Gastrocnemius medialis (tissue), 4 donors: ENCODE measurements at regions not wholly inside any gene's neighbourhood (a gene's known extent, or its start where the extent isn't known, plus 50 kb on each side); places are given as distances from the start of the nearest gene placed in this dataset.

Experiments used
- ATAC-seq, 2 donors: fragments of 150-250 bp; one replicate each; pipeline ENCODE4 v1.9.1; 2016
- DNase-seq, 2 donors: peaks; one replicate each; pipeline ENCODE4 v3.0.0-alpha.2; 2019
- H3K27ac ChIP-seq, 4 donors: fragments of 200-600 bp; sonication (generic); 1 replicate in 1 of 4; 2 replicates in 3 of 4; pipeline ENCODE4 v1.5.1; 2016 to 2018; ENCODE audit warnings: mild to moderate bottlenecking in 2 of 4, moderate library complexity in 1 of 4
- H3K27me3 ChIP-seq, 3 donors: fragments of 200-600 bp; sonication (generic) in 2 of 3; 1 replicate in 1 of 3; 2 replicates in 2 of 3; pipeline versions ENCODE4 v1.5.1 to v1.6.0; 2016 to 2019; ENCODE audit warnings: mild to moderate bottlenecking in 1 of 3, moderate library complexity in 1 of 3
- H3K36me3 ChIP-seq, 2 donors: fragments of 200-600 bp; sonication (generic) in 1 of 2; one replicate each; pipeline ENCODE4 v1.5.1; 2017 to 2018
- H3K4me1 ChIP-seq, 2 donors: fragments of 200-600 bp; sonication (generic) in 1 of 2; one replicate each; pipeline ENCODE4 v1.5.1; 2016 to 2017; ENCODE audit warnings: mild to moderate bottlenecking in 2 of 2
- H3K4me3 ChIP-seq, 4 donors: fragments of 200-600 bp; sonication (generic) in 3 of 4; 1 replicate in 1 of 4; 2 replicates in 3 of 4; pipeline ENCODE4 v1.5.1; 2016 to 2019; ENCODE audit warnings: mild to moderate bottlenecking in 2 of 4
- H3K9me3 ChIP-seq, 3 donors: fragments of 200-600 bp; sonication (generic) in 2 of 3; 1 replicate in 1 of 3; 2 replicates in 2 of 3; pipeline ENCODE4 v1.5.1; 2016 to 2019
- CTCF ChIP-seq, 5 experiments: fragments of 450-650 bp in 3 of 5; fragments of 200-600 bp in 2 of 5; sonication (generic) in 2 of 5; IDR thresholded peaks in 4 of 5; conservative IDR thresholded peaks in 1 of 5; 1 replicate in 4 of 5; 2 replicates in 1 of 5; pipeline ENCODE4 v1.5.1; 2016 to 2019; ENCODE audit warnings: antibody characterized with exemption in 5 of 5, mild to moderate bottlenecking in 3 of 5, moderate library complexity in 3 of 5
- POLR2A ChIP-seq, 2 donors: fragments of 450-650 bp; IDR thresholded peaks; one replicate each; pipeline ENCODE4 v1.6.1; 2017; ENCODE audit warnings: antibody characterized with exemption in 2 of 2, mild to moderate bottlenecking in 2 of 2, moderate library complexity in 2 of 2
- in situ Hi-C, 4 donors: fragments of 200-750 bp; cut with MboI; loops; one replicate each; pipeline versions ENCODE4 v1.15.0 to v1.8.0; 2017; ENCODE audit warnings: low sequenced_read_pairs in 4 of 4
- intact Hi-C: fragments of 100-400 bp; cut with DNase I; formaldehyde crosslinking; loops from one replicate; pipeline ENCODE4 v1.15.1; 2023; ENCODE audit warnings: low total_unique reads

DNA sequence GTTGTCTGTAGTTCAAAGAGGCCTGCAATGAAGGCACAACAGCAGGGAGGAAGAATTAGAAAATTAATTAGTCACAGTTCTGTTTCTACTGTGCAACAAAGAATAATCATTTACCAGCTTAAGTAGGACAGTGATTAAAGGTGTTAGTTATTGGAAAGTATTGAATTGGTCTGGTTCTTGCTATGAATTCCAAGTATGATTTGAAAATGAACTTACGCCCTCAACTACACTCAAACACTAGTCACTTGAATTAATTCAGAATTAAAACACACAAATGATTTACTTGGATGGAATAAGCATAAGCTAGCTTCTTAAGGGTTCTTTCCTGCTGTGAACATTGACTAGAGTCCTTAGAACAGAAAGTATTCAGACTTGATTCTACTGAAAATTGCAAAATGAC, 69.9 kb upstream of the EXOC1L start:
- intact Hi-C loops (no loop called here), in situ Hi-C loops (no loop called here)
- H3K4me1 ChIP-seq, result no peaks in the 10 kb centered on the region
- H3K4me3 ChIP-seq, result no peak overlapping the region
- no peaks in the 10 kb centered on the region for H3K27me3 ChIP-seq
- H3K36me3 ChIP-seq, result no peaks in the 10 kb centered on the region
- no peaks in the 10 kb centered on the region for H3K9me3 ChIP-seq
- H3K27ac ChIP-seq, result no peak overlapping the region
- TF ChIP-seq CTCF (IDR thresholded peaks at IDR 0.05 in 4 of 5, conservative IDR thresholded peaks at IDR 0.05 in 1 of 5), result no peak
- no peak for TF ChIP-seq POLR2A (IDR thresholded peaks at IDR 0.05)
- DNase-seq (no peak), ATAC-seq (no peak)

GRCh38 chr4:55752810-55753209, 66.8 kb upstream of the EXOC1L start:
- Histone ChIP-seq H3K9me3 (no peaks in the 10 kb centered on the region), H3K27ac (no peak overlapping the region), H3K36me3 (no peaks in the 10 kb centered on the region), H3K27me3 (no peaks in the 10 kb centered on the region), H3K4me1 (no peaks in the 10 kb centered on the region), H3K4me3 (no peak overlapping the region)
- DNase-seq, result no peak
- intact Hi-C loops, result no loop called here
- TF ChIP-seq POLR2A (IDR thresholded peaks at IDR 0.05) (no peak), CTCF (IDR thresholded peaks at IDR 0.05 in 4 of 5, conservative IDR thresholded peaks at IDR 0.05 in 1 of 5) (no peak)
- in situ Hi-C loops, result no loop called here
- ATAC-seq, result no peak

GRCh38 chr4:55753856-55754255, 65.7 kb upstream of the EXOC1L start:
- no peak overlapping the region for H3K4me3 ChIP-seq
- H3K36me3 ChIP-seq, result no peaks in the 10 kb centered on the region
- in situ Hi-C loops (no loop called here), intact Hi-C loops (no loop called here)
- H3K27ac ChIP-seq, result no peak overlapping the region
- no peaks in the 10 kb centered on the region for H3K4me1 ChIP-seq
- ATAC-seq, result no peak
- TF ChIP-seq CTCF (IDR thresholded peaks at IDR 0.05 in 4 of 5, conservative IDR thresholded peaks at IDR 0.05 in 1 of 5) (no peak), POLR2A (IDR thresholded peaks at IDR 0.05) (no peak)
- DNase-seq, result no peak
- no peaks in the 10 kb centered on the region for H3K9me3 ChIP-seq
- H3K27me3 ChIP-seq, result no peaks in the 10 kb centered on the region

- in situ Hi-C loops (no loop called here), intact Hi-C loops (no loop called here)
- TF ChIP-seq CTCF (IDR thresholded peaks at IDR 0.05 in 4 of 5, conservative IDR thresholded peaks at IDR 0.05 in 1 of 5), result no peak
- no peak for TF ChIP-seq POLR2A (IDR thresholded peaks at IDR 0.05)
- ATAC-seq (no peak), DNase-seq (no peak)
- Histone ChIP-seq H3K27me3 (no peaks in the 10 kb centered on the region), H3K27ac (no peak overlapping the region), H3K4me3 (no peak overlapping the region), H3K9me3 (no peaks in the 10 kb centered on the region), H3K36me3 (no peaks in the 10 kb centered on the region), H3K4me1 (no peaks in the 10 kb centered on the region)
These were observed 64.7 kb upstream of the EXOC1L start for GRCh38 chr4:55754754-55755350.

DNA sequence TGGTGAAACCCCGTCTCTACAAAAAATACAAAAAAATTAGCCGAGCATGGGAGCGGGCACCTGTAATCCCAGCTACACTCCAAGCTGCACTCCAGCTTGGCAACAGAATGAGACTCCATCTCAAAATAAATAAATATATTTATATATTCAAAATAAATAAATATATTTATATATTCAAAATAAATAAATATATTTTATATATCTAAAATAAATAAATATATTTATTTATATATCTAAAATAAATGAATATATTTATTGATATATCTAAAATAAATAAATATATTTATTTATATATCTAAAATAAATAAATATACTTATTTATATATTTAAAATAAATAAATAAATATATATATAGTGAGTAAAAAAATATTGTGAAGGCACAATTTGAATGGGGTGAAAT, 63.4 kb upstream of the EXOC1L start:
- DNase-seq, result no peak
- H3K36me3 ChIP-seq, result no peaks in the 10 kb centered on the region
- H3K9me3 ChIP-seq, result no peaks in the 10 kb centered on the region
- H3K4me1 ChIP-seq, result no peaks in the 10 kb centered on the region
- intact Hi-C loops (no loop called here), in situ Hi-C loops (no loop called here)
- H3K27me3 ChIP-seq, result no peaks in the 10 kb centered on the region
- no peak overlapping the region for H3K27ac ChIP-seq
- no peak overlapping the region for H3K4me3 ChIP-seq
- TF ChIP-seq POLR2A (IDR thresholded peaks at IDR 0.05) (no peak), CTCF (IDR thresholded peaks at IDR 0.05 in 4 of 5, conservative IDR thresholded peaks at IDR 0.05 in 1 of 5) (no peak)
- ATAC-seq, result no peak
